ENCODE measurements at regions not wholly inside any gene's neighbourhood (a gene's known extent, or its start where the extent isn't known, plus 50 kb on each side); places are given as distances from the start of the nearest gene placed in this dataset.

- DNase-seq (no peak), ATAC-seq (ENCODE audit: poor library complexity) (no peak)
- Histone ChIP-seq H3K36me3 (ENCODE audit: insufficient read depth, low read length) (no peaks in the 10 kb centered on the region), H3K9me3 (ENCODE audit: control insufficient read depth in 1 of 2, insufficient read depth in 1 of 2, low read length in 2 of 2) (peaks cover 0 to 6% of the 10 kb centered on the region in 2 experiments), H3K4me3 (ENCODE audit: low read length) (no peak overlapping the region), H3K27ac (ENCODE audit: low read depth in 1 of 2, low read length in 2 of 2) (no peak overlapping the region), H3K27me3 (ENCODE audit: control insufficient read depth in 1 of 2, insufficient read depth in 2 of 2, low read length in 2 of 2) (no peaks in the 10 kb centered on the region), H3K4me1 (ENCODE audit: insufficient read depth, low read length) (no peaks in the 10 kb centered on the region)
- peaks cover 21% of the 10 kb centered on the region for H3K27me3 Mint-ChIP-seq
- ChIA-PET CTCF (no interaction called here), POLR2A (no interaction called here)
- H3K4me1 Mint-ChIP-seq (ENCODE audit: low read depth) = no peaks in the 10 kb centered on the region
- no peak for TF ChIP-seq CTCF (IDR thresholded peaks at IDR 0.05)
- H3K4me3 Mint-ChIP-seq = no peak overlapping the region
- no peaks in the 10 kb centered on the region for H3K36me3 Mint-ChIP-seq (ENCODE audit: low read depth)
- intact Hi-C loops (cut with DNase I, micrococcal nuclease) = no loop called here
- no peak overlapping the region for H3K27ac Mint-ChIP-seq
- H3K9me3 Mint-ChIP-seq = peaks cover 2% of the 10 kb centered on the region
These were observed 108.8 kb upstream of the RPL38 start for GRCh38 chr17:74094651-74095050.

GRCh38 chr17:74096456-74096855 lies 107.0 kb upstream of the RPL38 start:
- Histone ChIP-seq H3K9me3 (ENCODE audit: control insufficient read depth in 1 of 2, insufficient read depth in 1 of 2, low read length in 2 of 2) (no peaks in the 10 kb centered on the region), H3K36me3 (ENCODE audit: insufficient read depth, low read length) (no peaks in the 10 kb centered on the region), H3K4me1 (ENCODE audit: insufficient read depth, low read length) (no peaks in the 10 kb centered on the region), H3K27ac (ENCODE audit: low read depth in 1 of 2, low read length in 2 of 2) (no peak overlapping the region), H3K4me3 (ENCODE audit: low read length) (no peak overlapping the region), H3K27me3 (ENCODE audit: control insufficient read depth in 1 of 2, insufficient read depth in 2 of 2, low read length in 2 of 2) (peaks cover 0 to 3% of the 10 kb centered on the region in 2 experiments)
- TF ChIP-seq CTCF (IDR thresholded peaks at IDR 0.05) = no peak
- Mint-ChIP-seq H3K4me1 (ENCODE audit: low read depth) (no peaks in the 10 kb centered on the region), H3K36me3 (ENCODE audit: low read depth) (no peaks in the 10 kb centered on the region), H3K4me3 (no peak overlapping the region), H3K9me3 (no peaks in the 10 kb centered on the region), H3K27me3 (peaks cover 15% of the 10 kb centered on the region), H3K27ac (no peak overlapping the region)
- intact Hi-C loops (cut with DNase I, micrococcal nuclease) = no loop called here
- POLR2A ChIA-PET = no interaction called here
- DNase-seq (no peak), ATAC-seq (ENCODE audit: poor library complexity) (no peak)
- CTCF ChIA-PET = no interaction called here

GRCh38 chr17:74097450-74098135 lies 105.9 kb upstream of the RPL38 start:
- no peak overlapping the region for H3K4me3 ChIP-seq (ENCODE audit: low read length)
- H3K36me3 ChIP-seq (ENCODE audit: insufficient read depth, low read length) = no peaks in the 10 kb centered on the region
- H3K36me3 Mint-ChIP-seq (ENCODE audit: low read depth) = no peaks in the 10 kb centered on the region
- H3K4me3 Mint-ChIP-seq = no peak overlapping the region
- no peaks in the 10 kb centered on the region for H3K4me1 Mint-ChIP-seq (ENCODE audit: low read depth)
- TF ChIP-seq CTCF (IDR thresholded peaks at IDR 0.05) = no peak
- H3K27me3 Mint-ChIP-seq = peaks cover 20% of the 10 kb centered on the region
- ATAC-seq (ENCODE audit: poor library complexity) (no peak), DNase-seq (no peak)
- CTCF ChIA-PET = no interaction called here
- no peaks in the 10 kb centered on the region for H3K9me3 ChIP-seq (ENCODE audit: control insufficient read depth in 1 of 2, insufficient read depth in 1 of 2, low read length in 2 of 2)
- H3K27ac Mint-ChIP-seq = no peak overlapping the region
- H3K27me3 ChIP-seq (ENCODE audit: control insufficient read depth in 1 of 2, insufficient read depth in 2 of 2, low read length in 2 of 2) = peaks cover 0 to 3% of the 10 kb centered on the region in 2 experiments
- POLR2A ChIA-PET = no interaction called here
- intact Hi-C loops (cut with DNase I, micrococcal nuclease) = no loop called here
- H3K9me3 Mint-ChIP-seq = no peaks in the 10 kb centered on the region
- H3K4me1 ChIP-seq (ENCODE audit: insufficient read depth, low read length) = no peaks in the 10 kb centered on the region
- H3K27ac ChIP-seq (ENCODE audit: low read depth in 1 of 2, low read length in 2 of 2) = no peak overlapping the region

Data from CD4-positive, alpha-beta T cell (primary cell).